ENCODE measurements at regions not wholly inside any gene's neighbourhood (a gene's known extent, or its start where the extent isn't known, plus 50 kb on each side); places are given as distances from the start of the nearest gene placed in this dataset.
A peak's percentile ranks its signal among the peaks of the same experiment; 100 is the strongest.
"Not testable (repeated sequence)": the region's sequence is repeated elsewhere in the genome, so short reads cannot be mapped to it uniquely, and the experiment has no call there.

DNA sequence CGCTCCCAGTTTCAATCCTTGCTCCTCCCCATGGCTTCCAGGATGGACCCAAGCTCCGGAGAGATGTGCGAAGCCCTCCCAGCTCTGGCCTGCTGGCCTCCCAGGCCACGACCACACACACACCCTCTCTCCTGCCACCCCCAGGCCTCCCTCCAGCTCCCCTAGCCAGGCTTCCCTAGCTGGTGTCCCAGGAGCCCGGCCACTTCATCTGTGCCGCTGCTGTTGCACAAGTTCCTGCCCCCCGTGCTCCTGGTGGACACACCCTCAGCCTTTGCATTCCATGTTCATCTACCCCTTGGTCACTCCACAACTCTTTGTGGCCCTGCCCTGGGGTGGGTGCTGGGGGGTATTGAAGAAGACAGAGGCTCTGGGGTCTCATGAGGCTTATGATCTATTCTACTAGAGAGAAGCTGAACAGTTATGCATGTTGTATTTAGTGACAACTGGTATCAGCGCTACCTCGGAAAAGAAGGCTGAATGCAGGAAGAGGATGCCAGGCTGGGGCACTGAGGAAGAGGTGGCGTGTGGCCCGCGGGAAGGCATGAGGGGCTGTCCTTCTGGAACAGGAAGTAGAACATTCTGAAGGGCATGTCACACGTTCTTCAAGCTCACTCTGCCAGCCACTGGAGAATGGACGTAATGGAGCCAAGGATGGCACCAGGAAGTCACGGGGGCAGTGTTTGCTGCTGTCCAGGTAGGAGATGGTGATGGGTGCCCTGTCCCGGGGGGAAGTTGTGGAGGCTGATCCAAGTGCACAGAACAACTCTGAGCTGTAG is 172.4 kb downstream of the PSMG1 start:
- no peaks in the 10 kb centered on the region for H3K4me1 Mint-ChIP-seq
- H3K27me3 Mint-ChIP-seq = no peaks in the 10 kb centered on the region
- H3K4me3 Mint-ChIP-seq = no peak overlapping the region
- H3K36me3 Mint-ChIP-seq (ENCODE audit: low read depth) = no peaks in the 10 kb centered on the region
- DNase-seq = no peak
- no peaks in the 10 kb centered on the region for H3K9me3 Mint-ChIP-seq
- ChIA-PET POLR2A (no interaction called here), CTCF (no interaction called here)
- H3K27ac Mint-ChIP-seq = no peak overlapping the region

DNA sequence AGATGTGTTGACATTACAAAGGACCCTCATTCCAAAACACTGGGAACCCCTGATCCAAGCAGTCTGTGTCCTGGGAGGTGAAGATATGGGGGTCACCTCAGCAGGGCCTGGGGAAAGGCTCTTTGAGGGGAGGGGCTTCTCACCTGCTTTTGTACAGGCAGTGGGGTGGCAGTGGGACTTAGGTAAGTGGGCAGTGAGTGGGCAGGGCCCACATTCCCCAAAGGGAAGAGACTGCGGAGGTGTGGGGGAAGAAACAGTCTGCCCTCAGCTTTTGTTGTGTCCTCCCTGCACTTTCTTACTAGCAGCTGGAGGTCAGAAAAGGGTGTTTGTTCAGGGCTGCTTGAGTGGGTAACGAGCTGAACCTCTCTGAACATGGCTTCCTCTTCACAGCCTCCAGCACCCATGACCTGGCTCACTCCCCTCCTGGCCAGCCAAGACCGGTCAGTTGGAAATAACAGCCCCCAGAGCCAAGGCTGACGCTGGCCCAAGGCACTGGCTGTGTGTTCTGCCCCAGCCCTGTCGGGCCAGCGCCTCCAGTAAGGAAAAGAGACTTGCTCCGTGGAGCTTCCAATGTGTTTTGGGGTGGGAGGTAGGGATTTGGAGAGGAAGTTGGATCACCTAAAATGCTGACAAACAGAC is 173.5 kb downstream of the PSMG1 start:
- peaks cover 1% of the 10 kb centered on the region for H3K4me1 Mint-ChIP-seq
- no peak for DNase-seq
- no peaks in the 10 kb centered on the region for H3K9me3 Mint-ChIP-seq
- H3K36me3 Mint-ChIP-seq (ENCODE audit: low read depth) = no peaks in the 10 kb centered on the region
- CTCF ChIA-PET = no interaction called here
- H3K27me3 Mint-ChIP-seq = no peaks in the 10 kb centered on the region
- no peak overlapping the region for H3K4me3 Mint-ChIP-seq
- POLR2A ChIA-PET = no interaction called here
- no peak overlapping the region for H3K27ac Mint-ChIP-seq

DNA sequence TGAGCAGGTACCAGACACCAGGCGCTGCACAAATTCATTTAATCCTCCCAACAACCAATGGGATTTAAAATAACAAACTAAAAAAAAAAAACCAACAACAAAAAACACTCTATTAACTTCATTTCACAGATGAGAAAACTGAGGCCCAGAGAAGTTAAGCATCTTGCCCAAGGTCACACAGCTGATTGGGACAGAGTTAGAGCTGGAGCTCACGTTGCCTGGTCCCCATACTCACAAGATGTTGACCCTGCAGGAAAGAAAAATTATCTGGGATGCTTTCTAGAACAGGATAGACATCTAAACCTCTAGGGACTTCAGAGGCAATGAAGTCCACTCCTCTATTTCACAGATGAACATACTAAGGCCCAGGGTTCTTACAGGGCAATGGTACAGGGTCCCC is 175.3 kb downstream of the PSMG1 start:
- no peak overlapping the region for H3K4me3 Mint-ChIP-seq
- POLR2A ChIA-PET = no interaction called here
- DNase-seq = no peak
- no peaks in the 10 kb centered on the region for H3K9me3 Mint-ChIP-seq
- no peaks in the 10 kb centered on the region for H3K36me3 Mint-ChIP-seq (ENCODE audit: low read depth)
- H3K27ac Mint-ChIP-seq = no peak overlapping the region
- H3K27me3 Mint-ChIP-seq = no peaks in the 10 kb centered on the region
- peaks cover 16% of the 10 kb centered on the region for H3K4me1 Mint-ChIP-seq
- CTCF ChIA-PET = no interaction called here

DNA sequence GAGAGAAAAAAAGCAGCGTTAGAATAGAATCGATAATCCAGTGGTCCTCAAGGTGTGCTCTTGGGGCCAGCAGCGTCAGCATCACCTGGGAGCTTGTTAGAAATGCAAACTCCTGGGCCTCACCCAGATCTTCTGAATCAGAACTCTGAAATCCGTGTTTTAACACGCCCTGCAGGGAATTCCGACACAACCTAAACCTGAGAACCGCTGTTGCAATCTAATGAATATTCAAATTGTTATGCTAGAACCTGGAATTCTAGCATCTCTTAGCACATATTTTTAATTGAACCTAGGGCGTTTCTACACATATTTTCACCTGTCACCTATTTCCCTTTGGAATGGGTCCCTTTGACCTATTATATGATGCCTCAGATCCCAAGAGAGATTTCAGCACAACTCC is 175.7 kb downstream of the PSMG1 start:
- CTCF ChIA-PET = interaction anchor here (1.3 kb wide), 1 partner anchor 47 kb away, joined by 4 read pairs; no protein-coding TSS in a partner anchor
- Mint-ChIP-seq H3K4me1 (peaks cover 16% of the 10 kb centered on the region), H3K9me3 (no peaks in the 10 kb centered on the region), H3K36me3 (ENCODE audit: low read depth) (no peaks in the 10 kb centered on the region), H3K27me3 (no peaks in the 10 kb centered on the region), H3K27ac (no peak overlapping the region), H3K4me3 (no peak overlapping the region)
- no peak for DNase-seq
- POLR2A ChIA-PET = no interaction called here

DNA sequence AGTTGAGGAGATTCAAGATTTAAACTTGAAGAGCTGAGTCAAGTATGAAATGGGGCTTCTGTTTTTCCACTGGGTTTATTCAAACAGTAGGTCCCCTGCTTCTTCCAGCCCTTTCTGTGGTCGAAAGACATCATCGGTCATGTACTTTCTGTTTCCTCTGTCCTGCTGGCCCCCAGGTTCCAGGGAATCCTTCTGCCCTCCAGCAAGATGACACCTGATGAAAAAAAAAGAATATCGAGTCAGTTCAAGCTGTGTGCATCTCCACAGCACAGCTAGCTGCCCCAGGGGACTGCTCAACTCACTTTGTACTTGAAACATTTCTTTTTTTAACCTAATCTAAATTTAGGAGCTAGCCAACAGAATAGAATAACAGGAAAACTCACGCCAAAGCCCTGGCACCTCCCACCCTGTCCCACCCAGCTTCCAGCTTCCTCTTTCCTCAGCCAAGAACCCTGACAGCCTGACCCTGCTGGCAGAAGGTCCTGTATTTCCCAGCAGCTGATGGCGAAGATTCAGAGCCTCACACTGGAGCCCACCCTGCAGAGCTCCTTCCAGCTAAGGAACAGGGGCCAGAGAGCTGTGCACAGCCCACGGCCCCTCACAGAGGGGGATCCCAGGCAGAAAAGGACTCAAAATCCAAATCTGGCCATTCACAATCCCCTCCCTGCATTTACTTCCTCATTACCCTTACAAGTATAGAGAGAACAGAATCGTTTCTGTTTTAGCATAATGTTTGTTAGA is 176.5 kb downstream of the PSMG1 start:
- Mint-ChIP-seq H3K27ac (no peak overlapping the region), H3K36me3 (ENCODE audit: low read depth) (no peaks in the 10 kb centered on the region), H3K27me3 (no peaks in the 10 kb centered on the region), H3K9me3 (no peaks in the 10 kb centered on the region), H3K4me1 (peaks cover 16% of the 10 kb centered on the region), H3K4me3 (no peak overlapping the region)
- ChIA-PET POLR2A (no interaction called here), CTCF (interaction anchor here (1.3 kb wide), 1 partner anchor 46 kb away, joined by 4 read pairs; no protein-coding TSS in a partner anchor)
- DNase-seq = no peak

DNA sequence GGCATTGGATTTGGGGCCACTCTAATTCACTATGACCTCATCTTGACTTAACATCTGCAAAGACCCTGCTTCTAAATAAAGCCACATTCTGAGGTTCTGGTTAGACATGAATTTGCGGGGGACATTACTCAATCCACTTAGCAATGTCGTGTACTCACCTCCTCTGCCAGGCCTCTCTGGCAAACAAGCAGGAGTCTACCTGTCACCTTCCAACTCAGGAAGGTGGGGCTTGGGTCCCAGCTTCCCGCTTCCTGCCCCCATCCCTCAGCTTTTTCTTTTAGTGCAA is 177.8 kb downstream of the PSMG1 start:
- ChIA-PET CTCF (no interaction called here), POLR2A (interaction anchor here (1.4 kb wide), 1 partner anchor 12 kb away, joined by 3 read pairs; no protein-coding TSS in a partner anchor)
- Mint-ChIP-seq H3K4me3 (no peak overlapping the region), H3K36me3 (ENCODE audit: low read depth) (no peaks in the 10 kb centered on the region), H3K9me3 (no peaks in the 10 kb centered on the region), H3K27me3 (no peaks in the 10 kb centered on the region), H3K27ac (no peak overlapping the region), H3K4me1 (peaks cover 23% of the 10 kb centered on the region)
- no peak for DNase-seq

DNA sequence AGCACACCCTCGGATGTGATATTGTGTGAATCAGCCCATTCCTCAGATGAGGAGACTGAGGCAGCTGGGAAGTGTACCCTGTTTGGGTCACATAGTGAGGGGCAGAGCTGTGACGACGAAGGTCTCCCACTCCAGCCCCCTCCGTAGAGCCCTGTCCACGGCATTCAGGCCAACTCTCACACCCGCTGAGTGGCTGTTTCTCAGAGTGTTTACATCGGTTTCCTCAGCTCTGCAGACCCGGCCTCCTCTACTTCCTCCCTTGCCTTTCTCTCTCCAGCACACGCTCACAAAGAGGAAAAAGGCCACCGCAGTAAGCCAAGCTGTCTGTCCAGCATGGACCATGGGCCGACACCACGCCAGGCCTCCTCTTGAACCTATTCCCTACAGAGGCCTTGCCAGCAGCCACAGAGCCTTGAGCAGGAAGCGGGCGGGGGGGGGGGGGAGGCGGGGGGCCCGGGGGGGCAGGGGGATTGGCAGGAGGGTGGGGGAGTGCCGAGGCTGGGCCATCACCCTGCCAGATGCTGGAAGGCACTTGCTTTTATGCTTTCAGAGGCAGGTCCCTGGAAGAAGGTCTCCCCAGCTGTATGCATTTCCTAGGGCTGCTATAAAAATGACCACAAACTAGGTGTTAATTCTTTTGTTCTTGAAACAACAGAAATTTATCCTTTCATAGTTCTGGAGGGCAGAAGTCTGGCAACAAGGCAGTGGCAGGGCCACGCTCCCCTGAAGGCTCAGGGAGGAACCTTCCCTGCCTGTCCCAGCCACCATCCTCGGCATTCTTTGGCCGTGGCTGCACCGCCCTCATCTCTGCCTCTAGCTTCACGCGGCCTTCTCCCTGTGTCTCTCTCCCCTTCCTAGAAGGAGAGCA is 178.4 kb downstream of the PSMG1 start:
- no peaks in the 10 kb centered on the region for H3K36me3 Mint-ChIP-seq (ENCODE audit: low read depth)
- ChIA-PET POLR2A (interaction anchor here (1.1 to 1.4 kb wide), 2 partner anchors 12 to 19 kb away, joined by 3 read pairs; no protein-coding TSS in a partner anchor), CTCF (interaction anchor here (1.0 kb wide), 1 partner anchor 237 kb away, joined by 3 read pairs; no protein-coding TSS in a partner anchor)
- no peaks in the 10 kb centered on the region for H3K9me3 Mint-ChIP-seq
- H3K27me3 Mint-ChIP-seq = peaks cover 3% of the 10 kb centered on the region
- peaks cover 24% of the 10 kb centered on the region for H3K4me1 Mint-ChIP-seq
- DNase-seq = no peak
- peak overlapping the region; percentile 34 for H3K27ac Mint-ChIP-seq
- H3K4me3 Mint-ChIP-seq = no peak overlapping the region

DNA sequence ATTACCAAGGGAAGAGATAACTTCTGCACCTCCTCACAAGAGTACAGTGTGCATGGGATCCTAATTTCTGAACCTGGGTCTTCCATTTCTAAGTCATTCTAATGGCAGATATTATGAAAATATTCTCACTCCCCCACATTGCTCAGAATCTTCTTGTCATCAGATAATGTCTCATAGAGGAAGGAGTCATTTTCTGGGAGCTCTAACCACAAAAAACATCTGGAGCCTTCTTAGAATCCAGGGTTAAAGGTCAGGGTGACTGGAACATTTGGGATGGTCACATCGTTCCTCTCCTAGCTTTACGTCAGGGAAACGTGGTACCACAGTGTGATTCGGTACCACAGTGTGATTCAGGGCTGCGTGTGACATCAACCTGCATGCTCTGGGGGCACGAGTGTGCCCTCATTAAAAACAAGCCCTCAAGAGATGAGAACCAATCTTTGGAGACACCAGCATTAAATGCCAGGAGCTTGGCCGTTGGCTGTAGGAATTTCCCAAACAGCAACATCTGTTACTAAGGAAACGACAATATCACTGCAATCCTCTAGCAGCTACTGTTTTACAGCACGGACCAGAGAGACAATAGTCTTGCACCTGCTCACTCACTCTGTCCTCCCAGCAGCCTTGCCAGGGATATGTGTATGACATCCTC is 179.1 kb downstream of the PSMG1 start:
- Mint-ChIP-seq H3K36me3 (ENCODE audit: low read depth) (no peaks in the 10 kb centered on the region), H3K27ac (no peak overlapping the region), H3K4me1 (peaks cover 24% of the 10 kb centered on the region), H3K4me3 (no peak overlapping the region), H3K27me3 (peaks cover 7% of the 10 kb centered on the region), H3K9me3 (no peaks in the 10 kb centered on the region)
- no peak for DNase-seq
- POLR2A ChIA-PET = interaction anchor here (1.1 to 1.4 kb wide), 2 partner anchors 11 to 18 kb away, joined by 3 read pairs; no protein-coding TSS in a partner anchor
- CTCF ChIA-PET = interaction anchor here (1.0 kb wide), 1 partner anchor 236 kb away, joined by 3 read pairs; no protein-coding TSS in a partner anchor

DNA sequence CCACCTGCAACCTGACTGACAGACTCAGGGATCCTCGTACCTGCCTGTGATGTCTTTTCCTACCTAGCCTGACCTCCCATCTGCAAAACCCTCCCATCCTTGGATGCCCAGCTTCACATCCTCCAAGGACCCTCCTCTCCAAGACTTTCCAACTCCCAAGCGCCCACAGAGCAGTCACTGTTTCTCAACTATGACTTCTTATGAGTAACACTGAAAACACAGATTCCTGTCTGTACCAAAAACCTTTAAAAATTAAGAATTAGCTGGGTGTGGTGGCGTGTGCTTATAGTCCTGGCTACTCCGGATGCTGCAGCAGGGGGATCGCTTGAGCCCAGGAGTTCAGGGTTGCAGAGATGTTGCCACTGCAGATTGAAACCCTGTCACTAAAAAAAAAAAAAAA is 181.9 kb downstream of the PSMG1 start:
- Mint-ChIP-seq H3K9me3 (no peaks in the 10 kb centered on the region), H3K27me3 (peaks cover 18% of the 10 kb centered on the region), H3K36me3 (ENCODE audit: low read depth) (no peaks in the 10 kb centered on the region), H3K27ac (no peak overlapping the region), H3K4me3 (no peak overlapping the region), H3K4me1 (peaks cover 24% of the 10 kb centered on the region)
- ChIA-PET POLR2A (no interaction called here), CTCF (no interaction called here)
- DNase-seq = no peak

DNA sequence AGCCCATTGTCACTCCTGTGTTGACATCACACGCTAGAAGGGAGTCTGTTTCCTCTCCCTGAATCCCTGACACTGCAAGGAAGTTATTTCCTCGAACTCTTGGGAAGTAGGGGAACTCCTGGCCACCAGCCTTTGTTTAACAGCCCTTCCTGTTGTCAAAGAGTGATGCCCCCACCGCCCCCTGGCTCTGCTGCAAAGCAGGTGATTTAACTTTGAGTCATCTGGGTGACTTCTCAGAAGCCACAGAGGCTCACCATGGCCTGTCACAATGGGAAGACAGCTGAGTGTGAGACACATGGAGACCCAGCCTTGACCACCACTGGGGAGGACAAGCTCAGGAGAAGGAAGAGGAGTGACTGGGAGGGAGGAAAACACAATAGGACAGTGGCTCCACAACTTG is 182.8 kb downstream of the PSMG1 start:
- Mint-ChIP-seq H3K27ac (no peak overlapping the region), H3K36me3 (ENCODE audit: low read depth) (no peaks in the 10 kb centered on the region), H3K27me3 (peaks cover 22% of the 10 kb centered on the region), H3K9me3 (no peaks in the 10 kb centered on the region), H3K4me1 (peaks cover 24% of the 10 kb centered on the region), H3K4me3 (no peak overlapping the region)
- peak; percentile 25 for DNase-seq
- ChIA-PET CTCF (no interaction called here), POLR2A (no interaction called here)

DNA sequence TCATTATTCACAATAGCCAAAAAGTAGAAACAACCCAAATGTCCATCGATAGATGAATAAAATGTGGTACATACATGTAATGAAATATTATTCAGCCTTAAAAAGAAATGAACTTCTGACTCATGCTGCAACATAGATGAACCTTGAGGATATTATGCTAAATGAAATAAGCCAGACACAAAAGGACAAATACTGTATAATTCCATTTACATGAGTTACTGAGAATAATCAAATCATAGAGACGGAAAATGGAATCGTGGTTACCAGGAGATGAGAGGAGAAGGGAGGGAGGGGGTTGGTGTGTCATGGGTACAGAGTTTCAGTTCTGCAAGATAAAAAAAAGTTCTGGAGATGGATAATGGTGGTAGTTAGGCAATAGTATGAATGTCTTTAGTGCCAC is 184.1 kb downstream of the PSMG1 start:
- no peaks in the 10 kb centered on the region for H3K36me3 Mint-ChIP-seq (ENCODE audit: low read depth)
- POLR2A ChIA-PET = no interaction called here
- peaks cover 18% of the 10 kb centered on the region for H3K4me1 Mint-ChIP-seq
- CTCF ChIA-PET = no interaction called here
- DNase-seq = no peak
- H3K4me3 Mint-ChIP-seq = no peak overlapping the region
- no peak overlapping the region for H3K27ac Mint-ChIP-seq
- H3K27me3 Mint-ChIP-seq = peaks cover 25% of the 10 kb centered on the region
- no peaks in the 10 kb centered on the region for H3K9me3 Mint-ChIP-seq

DNA sequence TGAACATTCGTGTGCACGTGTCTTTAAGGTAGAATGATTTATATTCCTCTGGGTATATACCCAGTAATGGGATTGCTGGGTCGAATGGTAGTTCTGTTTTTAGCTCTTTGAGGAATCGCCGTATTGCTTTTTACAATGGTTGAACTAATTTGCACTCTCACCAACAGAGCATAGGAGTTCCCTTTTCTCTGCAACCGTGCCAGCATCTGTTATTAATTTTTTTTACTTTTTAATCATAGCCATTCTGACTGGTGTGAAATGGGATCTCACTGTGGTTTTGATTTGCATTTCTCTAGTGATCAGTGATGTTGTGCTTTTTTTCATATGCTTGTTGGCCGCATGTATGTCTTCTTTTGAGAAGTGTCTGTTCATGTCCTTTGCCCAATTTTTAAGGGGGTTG is 185.0 kb downstream of the PSMG1 start:
- DNase-seq = not testable (repeated sequence)

More for the DNA sequence above, 185.0 kb downstream of the PSMG1 start:
- CTCF ChIA-PET; H3K36me3 Mint-ChIP-seq (ENCODE audit: low read depth); H3K4me1 Mint-ChIP-seq; H3K27ac Mint-ChIP-seq; H3K9me3 Mint-ChIP-seq; H3K4me3 Mint-ChIP-seq; POLR2A ChIA-PET: not testable (repeated sequence)
- peaks cover 29% of the 10 kb centered on the region for H3K27me3 Mint-ChIP-seq
